ENCODE measurements at regions not wholly inside any gene's neighbourhood (a gene's known extent, or its start where the extent isn't known, plus 50 kb on each side); places are given as distances from the start of the nearest gene placed in this dataset.

GRCh38 chr12:5305425-5305824 is 126.5 kb upstream of the NTF3 start:
- Mint-ChIP-seq H3K27me3 (peaks cover 2 to 8% of the 10 kb centered on the region in 2 donors), H3K36me3 (no peaks in the 10 kb centered on the region), H3K9me3 (no peaks in the 10 kb centered on the region), H3K27ac (no peak overlapping the region), H3K4me1 (no peaks in the 10 kb centered on the region), H3K4me3 (no peak overlapping the region)
- CTCF ChIA-PET, result no interaction called here
- no peaks in the 10 kb centered on the region for H3K9me3 ChIP-seq
- DNase-seq (no peak), ATAC-seq (replicated peaks in 1 of 4) (no peak)
- H3K36me3 ChIP-seq (ENCODE audit: control insufficient read depth in 2 of 2, extremely low read depth in 1 of 2, insufficient read depth in 1 of 2, low read length in 1 of 2), result no peaks in the 10 kb centered on the region
- no peaks in the 10 kb centered on the region for H3K4me1 ChIP-seq (ENCODE audit: control insufficient read depth in 1 of 2, extremely low read depth in 1 of 2, insufficient read depth in 2 of 2, low read length in 2 of 2)
- H3K27ac ChIP-seq (ENCODE audit: low read length), result no peak overlapping the region
- no peaks in the 10 kb centered on the region for H3K27me3 ChIP-seq (replicated peaks in 1 of 2; ENCODE audit: control insufficient read depth in 2 of 2, extremely low read depth in 1 of 2, insufficient read depth in 2 of 2, low read length in 1 of 2)
- H3K4me3 ChIP-seq (ENCODE audit: control insufficient read depth in 1 of 2, extremely low read depth in 1 of 2, low read length in 1 of 2), result no peak overlapping the region
- POLR2A ChIA-PET, result no interaction called here
- WGBS (ENCODE audit: insufficient coverage), result 87% methylated on average over 7 of the region's 7 CpGs

- no peaks in the 10 kb centered on the region for H3K36me3 Mint-ChIP-seq
- no peak overlapping the region for H3K4me3 ChIP-seq (ENCODE audit: control insufficient read depth in 1 of 2, extremely low read depth in 1 of 2, low read length in 1 of 2)
- H3K9me3 ChIP-seq, result no peaks in the 10 kb centered on the region
- H3K4me1 ChIP-seq (ENCODE audit: control insufficient read depth in 1 of 2, extremely low read depth in 1 of 2, insufficient read depth in 2 of 2, low read length in 2 of 2), result no peaks in the 10 kb centered on the region
- H3K27me3 Mint-ChIP-seq, result peaks cover 2 to 8% of the 10 kb centered on the region in 2 donors
- no peaks in the 10 kb centered on the region for H3K36me3 ChIP-seq (ENCODE audit: control insufficient read depth in 2 of 2, extremely low read depth in 1 of 2, insufficient read depth in 1 of 2, low read length in 1 of 2)
- ChIA-PET CTCF (no interaction called here), POLR2A (no interaction called here)
- WGBS (ENCODE audit: insufficient coverage), result 50% methylated on average over 1 of the region's 4 CpGs
- no peaks in the 10 kb centered on the region for H3K27me3 ChIP-seq (replicated peaks in 1 of 2; ENCODE audit: control insufficient read depth in 2 of 2, extremely low read depth in 1 of 2, insufficient read depth in 2 of 2, low read length in 1 of 2)
- no peak overlapping the region for H3K27ac ChIP-seq (ENCODE audit: low read length)
- no peaks in the 10 kb centered on the region for H3K4me1 Mint-ChIP-seq
- H3K27ac Mint-ChIP-seq, result no peak overlapping the region
- ATAC-seq (replicated peaks in 1 of 4) (no peak), DNase-seq (no peak)
- H3K9me3 Mint-ChIP-seq, result no peaks in the 10 kb centered on the region
- no peak overlapping the region for H3K4me3 Mint-ChIP-seq
These were observed 125.9 kb upstream of the NTF3 start for GRCh38 chr12:5305886-5306545.

GRCh38 chr12:5307065-5307464 is 124.8 kb upstream of the NTF3 start:
- no peak for DNase-seq
- H3K27ac ChIP-seq (ENCODE audit: low read length), result no peak overlapping the region
- H3K36me3 Mint-ChIP-seq, result no peaks in the 10 kb centered on the region
- ChIA-PET CTCF (no interaction called here), POLR2A (no interaction called here)
- H3K4me3 Mint-ChIP-seq, result no peak overlapping the region
- peaks cover 0 to 4% (median 3%) of the 10 kb centered on the region in 3 donors for H3K9me3 Mint-ChIP-seq
- peaks cover 4 to 8% of the 10 kb centered on the region in 2 donors for H3K27me3 Mint-ChIP-seq
- H3K4me3 ChIP-seq (ENCODE audit: control insufficient read depth in 1 of 2, extremely low read depth in 1 of 2, low read length in 1 of 2), result no peak overlapping the region
- no peaks in the 10 kb centered on the region for H3K4me1 Mint-ChIP-seq
- no peaks in the 10 kb centered on the region for H3K36me3 ChIP-seq (ENCODE audit: control insufficient read depth in 2 of 2, extremely low read depth in 1 of 2, insufficient read depth in 1 of 2, low read length in 1 of 2)
- no peaks in the 10 kb centered on the region for H3K27me3 ChIP-seq (replicated peaks in 1 of 2; ENCODE audit: control insufficient read depth in 2 of 2, extremely low read depth in 1 of 2, insufficient read depth in 2 of 2, low read length in 1 of 2)
- no peak for ATAC-seq (replicated peaks in 1 of 4)
- no peaks in the 10 kb centered on the region for H3K9me3 ChIP-seq
- no peak overlapping the region for H3K27ac Mint-ChIP-seq
- no peaks in the 10 kb centered on the region for H3K4me1 ChIP-seq (ENCODE audit: control insufficient read depth in 1 of 2, extremely low read depth in 1 of 2, insufficient read depth in 2 of 2, low read length in 2 of 2)
- WGBS (ENCODE audit: insufficient coverage), result 100% methylated on average over 1 of the region's 3 CpGs

GRCh38 chr12:5308216-5308615 is 123.7 kb upstream of the NTF3 start:
- DNase-seq (no peak), ATAC-seq (replicated peaks in 1 of 4) (no peak)
- peaks cover under 1 to 4% (median 3%) of the 10 kb centered on the region in 3 donors for H3K9me3 Mint-ChIP-seq
- no peak overlapping the region for H3K27ac ChIP-seq (ENCODE audit: low read length)
- no peak overlapping the region for H3K4me3 Mint-ChIP-seq
- H3K36me3 ChIP-seq (ENCODE audit: control insufficient read depth in 2 of 2, extremely low read depth in 1 of 2, insufficient read depth in 1 of 2, low read length in 1 of 2), result no peaks in the 10 kb centered on the region
- H3K4me1 Mint-ChIP-seq, result no peaks in the 10 kb centered on the region
- H3K4me1 ChIP-seq (ENCODE audit: control insufficient read depth in 1 of 2, extremely low read depth in 1 of 2, insufficient read depth in 2 of 2, low read length in 2 of 2), result no peaks in the 10 kb centered on the region
- POLR2A ChIA-PET, result no interaction called here
- no peak overlapping the region for H3K4me3 ChIP-seq (ENCODE audit: control insufficient read depth in 1 of 2, extremely low read depth in 1 of 2, low read length in 1 of 2)
- CTCF ChIA-PET, result no interaction called here
- no peaks in the 10 kb centered on the region for H3K9me3 ChIP-seq
- H3K27ac Mint-ChIP-seq, result no peak overlapping the region
- peaks cover 3 to 8% of the 10 kb centered on the region in 2 donors for H3K27me3 Mint-ChIP-seq
- H3K36me3 Mint-ChIP-seq, result no peaks in the 10 kb centered on the region
- no peaks in the 10 kb centered on the region for H3K27me3 ChIP-seq (replicated peaks in 1 of 2; ENCODE audit: control insufficient read depth in 2 of 2, extremely low read depth in 1 of 2, insufficient read depth in 2 of 2, low read length in 1 of 2)

- no peaks in the 10 kb centered on the region for H3K4me1 Mint-ChIP-seq
- CTCF ChIA-PET, result no interaction called here
- DNase-seq, result no peak
- Histone ChIP-seq H3K4me1 (ENCODE audit: control insufficient read depth in 1 of 2, extremely low read depth in 1 of 2, insufficient read depth in 2 of 2, low read length in 2 of 2) (no peaks in the 10 kb centered on the region), H3K36me3 (ENCODE audit: control insufficient read depth in 2 of 2, extremely low read depth in 1 of 2, insufficient read depth in 1 of 2, low read length in 1 of 2) (no peaks in the 10 kb centered on the region), H3K9me3 (no peaks in the 10 kb centered on the region), H3K4me3 (ENCODE audit: control insufficient read depth in 1 of 2, extremely low read depth in 1 of 2, low read length in 1 of 2) (no peak overlapping the region), H3K27ac (ENCODE audit: low read length) (no peak overlapping the region), H3K27me3 (replicated peaks in 1 of 2; ENCODE audit: control insufficient read depth in 2 of 2, extremely low read depth in 1 of 2, insufficient read depth in 2 of 2, low read length in 1 of 2) (no peaks in the 10 kb centered on the region)
- POLR2A ChIA-PET, result no interaction called here
- 76% methylated on average over 6 of the region's 8 CpGs for WGBS (ENCODE audit: insufficient coverage)
- H3K4me3 Mint-ChIP-seq, result no peak overlapping the region
- H3K36me3 Mint-ChIP-seq, result no peaks in the 10 kb centered on the region
- no peak overlapping the region for H3K27ac Mint-ChIP-seq
- ATAC-seq (replicated peaks in 1 of 4), result no peak
- H3K27me3 Mint-ChIP-seq, result peaks cover 3 to 8% of the 10 kb centered on the region in 2 donors
- H3K9me3 Mint-ChIP-seq, result peaks cover 3 to 4% (median 4%) of the 10 kb centered on the region in 3 donors
These were observed 122.9 kb upstream of the NTF3 start for GRCh38 chr12:5308996-5309395.

GRCh38 chr12:5309654-5310053 is 122.3 kb upstream of the NTF3 start:
- Mint-ChIP-seq H3K27me3 (peaks cover 3 to 5% of the 10 kb centered on the region in 2 donors), H3K9me3 (peaks cover 7 to 9% (median 8%) of the 10 kb centered on the region in 3 donors), H3K4me1 (no peaks in the 10 kb centered on the region), H3K4me3 (no peak overlapping the region), H3K36me3 (no peaks in the 10 kb centered on the region), H3K27ac (no peak overlapping the region)
- ChIA-PET POLR2A (no interaction called here), CTCF (no interaction called here)
- Histone ChIP-seq H3K9me3 (no peaks in the 10 kb centered on the region), H3K27ac (ENCODE audit: low read length) (no peak overlapping the region), H3K4me3 (ENCODE audit: control insufficient read depth in 1 of 2, extremely low read depth in 1 of 2, low read length in 1 of 2) (no peak overlapping the region), H3K36me3 (ENCODE audit: control insufficient read depth in 2 of 2, extremely low read depth in 1 of 2, insufficient read depth in 1 of 2, low read length in 1 of 2) (no peaks in the 10 kb centered on the region), H3K27me3 (replicated peaks in 1 of 2; ENCODE audit: control insufficient read depth in 2 of 2, extremely low read depth in 1 of 2, insufficient read depth in 2 of 2, low read length in 1 of 2) (no peaks in the 10 kb centered on the region), H3K4me1 (ENCODE audit: control insufficient read depth in 1 of 2, extremely low read depth in 1 of 2, insufficient read depth in 2 of 2, low read length in 2 of 2) (no peaks in the 10 kb centered on the region)
- 65% methylated on average over 4 of the region's 8 CpGs for WGBS (ENCODE audit: insufficient coverage)
- DNase-seq, result no peak
- ATAC-seq (replicated peaks in 1 of 4), result no peak

- H3K27ac Mint-ChIP-seq, result no peak overlapping the region
- H3K9me3 ChIP-seq, result no peaks in the 10 kb centered on the region
- H3K36me3 ChIP-seq (ENCODE audit: control insufficient read depth in 2 of 2, extremely low read depth in 1 of 2, insufficient read depth in 1 of 2, low read length in 1 of 2), result no peaks in the 10 kb centered on the region
- no peaks in the 10 kb centered on the region for H3K4me1 Mint-ChIP-seq
- ATAC-seq (replicated peaks in 1 of 4) (no peak), DNase-seq (no peak)
- H3K9me3 Mint-ChIP-seq, result peaks cover 7 to 9% (median 8%) of the 10 kb centered on the region in 3 donors
- peaks cover 3 to 5% of the 10 kb centered on the region in 2 donors for H3K27me3 Mint-ChIP-seq
- WGBS (ENCODE audit: insufficient coverage), result no CpG with 5 or more reads among the region's 1 CpG
- no peak overlapping the region for H3K4me3 Mint-ChIP-seq
- H3K27me3 ChIP-seq (replicated peaks in 1 of 2; ENCODE audit: control insufficient read depth in 2 of 2, extremely low read depth in 1 of 2, insufficient read depth in 2 of 2, low read length in 1 of 2), result no peaks in the 10 kb centered on the region
- H3K4me1 ChIP-seq (ENCODE audit: control insufficient read depth in 1 of 2, extremely low read depth in 1 of 2, insufficient read depth in 2 of 2, low read length in 2 of 2), result no peaks in the 10 kb centered on the region
- ChIA-PET POLR2A (no interaction called here), CTCF (no interaction called here)
- no peak overlapping the region for H3K4me3 ChIP-seq (ENCODE audit: control insufficient read depth in 1 of 2, extremely low read depth in 1 of 2, low read length in 1 of 2)
- no peak overlapping the region for H3K27ac ChIP-seq (ENCODE audit: low read length)
- no peaks in the 10 kb centered on the region for H3K36me3 Mint-ChIP-seq
These were observed 121.8 kb upstream of the NTF3 start for GRCh38 chr12:5310151-5310550.
